K562 (cell line): ENCODE measurements at regions not wholly inside any gene's neighbourhood (a gene's known extent, or its start where the extent isn't known, plus 50 kb on each side); places are given as distances from the start of the nearest gene placed in this dataset.

ENCODE experiments used
- ATAC-seq: fragments of 200-7000 bp; cut with Tn5 transposase; 3 replicates; pipeline ENCODE4 v1.9.1; 2020; ENCODE audit warnings: moderate library complexity
- BruUV-seq: library from RNA; stranded (reverse); fragments of 400-500 nt; replicated peaks from 2 replicates; lab custom pipeline; 2021; lab: Mats Ljungman, UMichigan
- CTCF ChIA-PET: fragments of 300-600 bp; formaldehyde crosslinking; extraction: SDS; loops from one replicate; lab custom pipeline; 2021; ENCODE audit warnings: low intra/inter-chr PET ratio; lab: Yijun Ruan, JAX
- POLR2A ChIA-PET: fragments of 300-600, 350-650 bp; sonication (Branson Sonifier 250); formaldehyde crosslinking; extraction: SDS; loops from one replicate; lab custom pipeline; 2021; ENCODE audit warnings: antibody characterized with exemption, inconsistent platforms; lab: Yijun Ruan, JAX
- DNase-seq, 4 experiments: peaks; one replicate each; pipeline versions ENCODE4 v3.0.0 to v3.0.0-alpha.2; 2011 to 2018; ENCODE audit warnings: low spot score in 3 of 4, mixed read lengths in 3 of 4; ENCODE audit errors: extremely low read depth in 1 of 4
- FAIRE-seq: peaks from 2 replicates; lab custom pipeline; 2011; peaks lifted over from hg19 to GRCh38; lab: Jason Lieb, UNC
- H2AFZ ChIP-seq: 2 replicates; pipeline ENCODE4 v1.6.0; 2011; ENCODE audit warnings: low read depth, low read length, control low read depth, inconsistent platforms
- H3K27ac ChIP-seq: fragments of 200-600 bp; 3 replicates; pipeline ENCODE4 v1.8.0; 2011; ENCODE audit warnings: low read depth, mild to moderate bottlenecking, control low read depth, inconsistent platforms, low read length, moderate library complexity, mixed read lengths; ENCODE audit errors: extremely low read depth
- H3K27me3 ChIP-seq, 2 experiments: fragments of 300-600 bp in 1 of 2; 2 replicates in 1 of 2; 3 replicates in 1 of 2; pipeline versions ENCODE4 v1.6.0 to v1.8.0; 2011; ENCODE audit warnings: inconsistent platforms in 2 of 2, low read length in 2 of 2, mild to moderate bottlenecking in 1 of 2, mixed read lengths in 1 of 2, moderate library complexity in 1 of 2; ENCODE audit not compliant: control insufficient read depth in 2 of 2, insufficient read depth in 2 of 2
- H3K36me3 ChIP-seq: fragments of 300-600 bp; 3 replicates; pipeline ENCODE4 v1.8.0; 2011; ENCODE audit warnings: mild to moderate bottlenecking, low read length, inconsistent platforms; ENCODE audit not compliant: control insufficient read depth, insufficient read depth
- H3K4me1 ChIP-seq, 2 experiments: fragments of 200-600 bp in 1 of 2; replicated peaks in 1 of 2; 2 replicates in 1 of 2; 3 replicates in 1 of 2; pipeline versions ENCODE4 v1.5.1 to v1.8.0; 2011; ENCODE audit warnings: inconsistent platforms in 2 of 2, low read length in 2 of 2, mild to moderate bottlenecking in 1 of 2, mixed read lengths in 1 of 2, moderate library complexity in 1 of 2; ENCODE audit not compliant: control insufficient read depth in 2 of 2, insufficient read depth in 2 of 2
- H3K4me2 ChIP-seq: 2 replicates; pipeline ENCODE4 v1.6.1; 2011; ENCODE audit warnings: low read length, control low read depth, inconsistent platforms, mixed read lengths; ENCODE audit not compliant: insufficient read depth
- H3K4me3 ChIP-seq: fragments of 200-600 bp; sonication (generic), shearing (Covaris generic); 2 replicates; pipeline ENCODE4 v1.5.1; 2016; ENCODE audit warnings: control low read depth, inconsistent platforms
- H3K79me2 ChIP-seq: fragments of 200-600 bp; 3 replicates; pipeline ENCODE4 v1.8.0; 2011; ENCODE audit warnings: low read length, inconsistent platforms; ENCODE audit not compliant: control insufficient read depth, insufficient read depth
- H3K9ac ChIP-seq, 2 experiments: 2 replicates each; pipeline versions ENCODE4 v1.6.0 to v1.6.1; 2011; ENCODE audit warnings: low read depth in 2 of 2, low read length in 2 of 2, control low read depth in 1 of 2, inconsistent platforms in 1 of 2, mild to moderate bottlenecking in 1 of 2, mixed read lengths in 1 of 2; ENCODE audit not compliant: insufficient read depth in 1 of 2
- H3K9me1 ChIP-seq: one replicate; pipeline ENCODE4 v1.6.0; 2011; ENCODE audit warnings: inconsistent platforms, mild to moderate bottlenecking, low read length, moderate library complexity; ENCODE audit not compliant: control insufficient read depth, insufficient read depth
- H3K9me3 ChIP-seq: replicated peaks from 2 replicates; pipeline ENCODE4 v1.5.1; 2011; ENCODE audit warnings: low read depth, low read length, inconsistent platforms; ENCODE audit not compliant: control insufficient read depth, insufficient read depth
- H4K20me1 ChIP-seq: replicated peaks from 2 replicates; pipeline ENCODE4 v1.6.1; 2011; ENCODE audit warnings: low read length, inconsistent platforms, mixed read lengths; ENCODE audit not compliant: control insufficient read depth, insufficient read depth
- ZBTB11 ChIP-seq, 3 experiments: fragments of 200-800 bp in 1 of 3; fragments of 250-450 bp in 1 of 3; fragments of 450-650 bp in 1 of 3; sonication (Bioruptor Pico) in 1 of 3; sonication (Bioruptor generic) in 1 of 3; formaldehyde crosslinking in 1 of 3; IDR thresholded peaks; 2 replicates each; pipeline versions ENCODE4 v1.6.1 to v1.8.0; 2016 to 2022; ENCODE audit warnings: mild to moderate bottlenecking in 2 of 3, missing genetic modification characterization in 2 of 3, missing compliant biosample characterization in 1 of 3, moderate library complexity in 1 of 3
- ZNF445 ChIP-seq: fragments of 250-450 bp; sonication (Bioruptor Pico); IDR thresholded peaks from 2 replicates; pipeline ENCODE4 v1.4.0; 2020; ENCODE audit warnings: low read depth, mild to moderate bottlenecking, moderate library complexity
- WGBS: fragments of 100-300 bp; shearing (Covaris generic); methylation state at CpG from one replicate; pipeline ENCODE4 v1.1.6; 2016; ENCODE audit warnings: low coverage, mixed read lengths; ENCODE audit not compliant: insufficient coverage; ENCODE audit errors: missing lambda C conversion rate; 5-methylcytosine and 5-hydroxymethylcytosine counted together
- in situ Hi-C: fragments of 300-500 bp; cut with MboI; formaldehyde crosslinking; loops from 4 replicates; pipeline ENCODE4 v1.15.0; 2018; ENCODE audit warnings: inconsistent platforms, mixed read lengths
- intact Hi-C: fragments of 100-400 bp; cut with micrococcal nuclease; formaldehyde crosslinking; loops from 2 replicates; pipeline ENCODE4 v1.14.2; 2022

GRCh38 chr20:48459722-48460395 lies 367.9 kb downstream of the PREX1 start:
- Histone ChIP-seq H3K27ac (no peak overlapping the region), H4K20me1 (peaks cover 4% of the 10 kb centered on the region; the same call in 1 of the 2 replicates), H3K4me2 (no peak overlapping the region), H3K4me3 (no peak overlapping the region), H3K27me3 (peaks cover 3 to 62% of the 10 kb centered on the region in 2 experiments; a peak in 3 of 5 replicates), H2AFZ (no peak overlapping the region), H3K9me1 (no peaks in the 10 kb centered on the region), H3K4me1 (no peaks in the 10 kb centered on the region), H3K9me3 (no peaks in the 10 kb centered on the region), H3K9ac (no peak overlapping the region), H3K79me2 (no peaks in the 10 kb centered on the region), H3K36me3 (no peaks in the 10 kb centered on the region)
- in situ Hi-C loops, result no loop called here
- no TSS peak for BruUV-seq
- ChIA-PET CTCF (no interaction called here), POLR2A (interaction anchor here (1.1 kb wide), 1 partner anchor 14 kb away, joined by 5 read pairs; no protein-coding TSS in a partner anchor)
- intact Hi-C loops, result no loop called here
- FAIRE-seq (no peak), DNase-seq (no peak), ATAC-seq (no peak)
- 0% methylated on average over 19 of the region's 25 CpGs for WGBS
- TF ChIP-seq ZNF445 (CRISPR knock-in tag) (no peak), ZBTB11 (CRISPR knock-in tag; IDR thresholded peaks at IDR 0.05) (0 out of 6 replicates have a peak, but pooled peaks of 1 of the 3 experiments have one; percentile 27)
